Body of pancreas (tissue), 4 donors: ENCODE measurements at regions not wholly inside any gene's neighbourhood (a gene's known extent, or its start where the extent isn't known, plus 50 kb on each side); places are given as distances from the start of the nearest gene placed in this dataset.

ENCODE experiments used
- CTCF ChIP-seq, 7 experiments: fragments of 450-650 bp in 4 of 7; fragments of 200-600 bp in 3 of 7; sonication (generic) in 3 of 7; IDR thresholded peaks; one replicate each; pipeline ENCODE4 v1.5.1; 2016 to 2019; ENCODE audit warnings: antibody characterized with exemption in 7 of 7
- POLR2A ChIP-seq, 3 donors: fragments of 450-650 bp; IDR thresholded peaks; one replicate each; pipeline ENCODE4 v1.6.1; 2016; ENCODE audit warnings: antibody characterized with exemption in 3 of 3, mild to moderate bottlenecking in 2 of 3

DNA sequence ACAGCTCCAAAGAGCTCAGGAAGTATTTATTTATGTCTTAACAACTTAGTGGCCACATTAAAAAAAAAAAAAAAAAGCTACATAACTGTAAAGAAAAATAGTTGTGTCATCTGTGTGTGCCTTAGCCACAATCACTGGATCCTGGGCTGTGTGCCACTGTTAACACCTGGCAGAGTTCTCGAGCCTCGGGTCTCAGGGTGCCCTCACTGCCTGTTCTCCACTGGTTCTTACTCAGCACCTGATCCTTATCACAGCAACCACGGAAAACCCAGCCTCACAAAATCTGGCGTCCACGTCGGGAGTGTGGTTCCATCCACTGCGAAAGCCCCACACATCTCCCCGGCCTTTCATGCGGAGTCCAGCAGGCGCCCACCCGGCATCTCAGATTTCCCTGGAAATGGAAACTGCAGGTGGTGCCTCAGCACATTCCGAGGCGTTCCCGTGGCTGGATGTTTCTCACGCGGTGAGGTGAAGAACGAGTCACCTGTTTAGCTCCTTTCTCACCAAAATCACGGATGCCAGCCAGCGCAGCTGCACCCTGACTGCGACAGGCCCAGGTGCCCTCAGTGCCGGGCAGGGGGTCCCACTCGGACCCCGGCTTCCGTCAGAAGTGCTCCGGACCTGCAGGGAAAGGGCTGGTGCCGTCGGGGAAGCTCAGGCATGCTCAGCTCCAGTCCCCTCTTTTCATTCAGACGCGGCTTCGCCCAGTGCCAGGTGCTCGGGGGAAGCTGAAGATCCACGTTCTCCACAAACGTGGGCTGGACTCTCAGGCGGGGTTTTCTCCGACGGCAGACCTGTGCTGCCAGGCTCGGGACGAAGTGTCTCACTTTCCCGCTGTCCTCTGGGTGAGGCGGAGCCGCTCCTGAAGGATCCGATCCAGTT lies 198.7 kb upstream of the SALL3 start:
- TF ChIP-seq CTCF (IDR thresholded peaks at IDR 0.05) (no peak), POLR2A (IDR thresholded peaks at IDR 0.05) (no peak)
